Mesendoderm (in vitro differentiated cells): ENCODE measurements at regions not wholly inside any gene's neighbourhood (a gene's known extent, or its start where the extent isn't known, plus 50 kb on each side); places are given as distances from the start of the nearest gene placed in this dataset.

Experiments
- DNase-seq: peaks from one replicate; pipeline ENCODE4 v3.0.0; 2013
- H2AK5ac ChIP-seq: 2 replicates; pipeline ENCODE4 v1.6.1; 2013; ENCODE audit warnings: low read length, inconsistent platforms
- H2BK120ac ChIP-seq: 2 replicates; pipeline ENCODE4 v1.6.1; 2013; ENCODE audit warnings: low read depth, mild to moderate bottlenecking, low read length, moderate library complexity, mixed read lengths
- H2BK15ac ChIP-seq: replicated peaks from 2 replicates; pipeline ENCODE4 v1.6.1; 2013; ENCODE audit warnings: low read depth, mild to moderate bottlenecking, moderate library complexity
- H2BK5ac ChIP-seq: 2 replicates; pipeline ENCODE4 v1.6.1; 2013; ENCODE audit warnings: low read length, inconsistent platforms
- H3K18ac ChIP-seq: 2 replicates; pipeline ENCODE4 v1.6.1; 2013; ENCODE audit warnings: mild to moderate bottlenecking, low read length, mixed read lengths
- H3K23ac ChIP-seq: one replicate; pipeline ENCODE4 v1.6.1; 2013; ENCODE audit warnings: low read length
- H3K27ac ChIP-seq: 2 replicates; pipeline ENCODE4 v1.5.1; 2013; ENCODE audit warnings: low read depth, mild to moderate bottlenecking, inconsistent platforms, low read length, moderate library complexity
- H3K27me3 ChIP-seq: 2 replicates; pipeline ENCODE4 v1.6.1; 2013; ENCODE audit warnings: low read length, control low read depth, mild to moderate bottlenecking, inconsistent platforms; ENCODE audit not compliant: insufficient read depth, poor library complexity
- H3K36me3 ChIP-seq: 2 replicates; pipeline ENCODE4 v1.6.1; 2013; ENCODE audit warnings: low read length, inconsistent platforms; ENCODE audit not compliant: control insufficient read depth, insufficient read depth
- H3K4ac ChIP-seq: one replicate; pipeline ENCODE4 v1.6.1; 2013; ENCODE audit warnings: low read depth, mild to moderate bottlenecking, low read length, moderate library complexity
- H3K4me1 ChIP-seq: 2 replicates; pipeline ENCODE4 v1.6.1; 2013; ENCODE audit warnings: low read depth, low read length, inconsistent platforms; ENCODE audit not compliant: control insufficient read depth
- H3K4me2 ChIP-seq: 2 replicates; pipeline ENCODE4 v1.6.1; 2013; ENCODE audit warnings: low read length
- H3K4me3 ChIP-seq: 2 replicates; pipeline ENCODE4 v1.5.1; 2013; ENCODE audit warnings: mild to moderate bottlenecking, low read length
- H3K56ac ChIP-seq: one replicate; pipeline ENCODE4 v1.6.1; 2013; ENCODE audit warnings: low read length
- H3K79me1 ChIP-seq: 2 replicates; pipeline ENCODE4 v1.6.1; 2013; ENCODE audit warnings: low read length, inconsistent platforms
- H3K79me2 ChIP-seq: 2 replicates; pipeline ENCODE4 v1.6.1; 2013; ENCODE audit warnings: mild to moderate bottlenecking, low read length; ENCODE audit not compliant: control insufficient read depth, insufficient read depth
- H3K9ac ChIP-seq: 2 replicates; pipeline ENCODE4 v1.6.1; 2013; ENCODE audit warnings: low read length, inconsistent platforms
- H4K5ac ChIP-seq: one replicate; pipeline ENCODE4 v1.6.1; 2013; ENCODE audit warnings: low read length
- H4K8ac ChIP-seq: one replicate; pipeline ENCODE4 v1.6.1; 2013; ENCODE audit warnings: low read depth, mild to moderate bottlenecking, control low read depth, low read length, moderate library complexity
- WGBS: extraction: QIAGEN DNeasy Blood & Tissue Kit; methylation state at CpG from one replicate; pipeline ENCODE4 v1.1.7; 2013; ENCODE audit warnings: low lambda C conversion rate, missing lambda C conversion rate; ENCODE audit not compliant: insufficient coverage; ENCODE audit errors: extremely low coverage; 5-methylcytosine and 5-hydroxymethylcytosine counted together

- Histone ChIP-seq H4K5ac (no peak overlapping the region), H2BK5ac (no peak overlapping the region), H3K27me3 (no peaks in the 10 kb centered on the region), H3K79me2 (no peaks in the 10 kb centered on the region), H3K27ac (no peak overlapping the region), H3K18ac (no peak overlapping the region), H4K8ac (no peak overlapping the region), H3K4me3 (no peak overlapping the region), H3K23ac (no peak overlapping the region), H3K56ac (no peak overlapping the region), H2BK120ac (no peak overlapping the region), H2BK15ac (no peak overlapping the region), H3K9ac (no peak overlapping the region), H3K4ac (no peak overlapping the region), H3K4me2 (no peak overlapping the region), H2AK5ac (no peak overlapping the region), H3K4me1 (no peaks in the 10 kb centered on the region), H3K79me1 (no peaks in the 10 kb centered on the region), H3K36me3 (no peaks in the 10 kb centered on the region)
- no peak for DNase-seq
- WGBS, result no CpG with 5 or more reads among the region's 1 CpG
Observed at GRCh38 chr1:58000116-58000515, 546.4 kb downstream of the OMA1 start.

GRCh38 chr1:57996400-57996799 lies 550.1 kb downstream of the OMA1 start:
- H3K18ac ChIP-seq, result no peak overlapping the region
- no peak overlapping the region for H3K4me2 ChIP-seq
- no peak overlapping the region for H3K23ac ChIP-seq
- no peaks in the 10 kb centered on the region for H3K36me3 ChIP-seq
- no peak overlapping the region for H4K8ac ChIP-seq
- no peak overlapping the region for H3K4ac ChIP-seq
- H3K79me2 ChIP-seq, result no peaks in the 10 kb centered on the region
- H3K27me3 ChIP-seq, result no peaks in the 10 kb centered on the region
- H2BK5ac ChIP-seq, result no peak overlapping the region
- no peaks in the 10 kb centered on the region for H3K4me1 ChIP-seq
- H4K5ac ChIP-seq, result no peak overlapping the region
- no peaks in the 10 kb centered on the region for H3K79me1 ChIP-seq
- no peak overlapping the region for H3K56ac ChIP-seq
- no peak overlapping the region for H2BK120ac ChIP-seq
- no peak overlapping the region for H2BK15ac ChIP-seq
- H3K4me3 ChIP-seq, result no peak overlapping the region
- no peak overlapping the region for H2AK5ac ChIP-seq
- no peak for DNase-seq
- no CpG with 5 or more reads among the region's 2 CpGs for WGBS
- no peak overlapping the region for H3K27ac ChIP-seq
- H3K9ac ChIP-seq, result no peak overlapping the region

- Histone ChIP-seq H2BK15ac (no peak overlapping the region), H3K4me3 (no peak overlapping the region), H3K27ac (no peak overlapping the region), H3K23ac (no peak overlapping the region), H3K79me2 (no peaks in the 10 kb centered on the region), H3K4me1 (no peaks in the 10 kb centered on the region), H3K4me2 (no peak overlapping the region), H3K18ac (no peak overlapping the region), H4K8ac (no peak overlapping the region), H3K4ac (no peak overlapping the region), H2AK5ac (no peak overlapping the region), H3K56ac (no peak overlapping the region), H3K36me3 (no peaks in the 10 kb centered on the region), H3K79me1 (no peaks in the 10 kb centered on the region), H4K5ac (no peak overlapping the region), H2BK120ac (no peak overlapping the region), H3K9ac (no peak overlapping the region), H2BK5ac (no peak overlapping the region), H3K27me3 (no peaks in the 10 kb centered on the region)
- WGBS, result no CpG with 5 or more reads among the region's 7 CpGs
- DNase-seq, result no peak
Observed at GRCh38 chr1:57991289-57991688, 555.2 kb downstream of the OMA1 start.

- WGBS, result no CpG with 5 or more reads among the region's 1 CpG
- Histone ChIP-seq H2BK120ac (no peak overlapping the region), H4K5ac (no peak overlapping the region), H3K4me3 (no peak overlapping the region), H4K8ac (no peak overlapping the region), H3K23ac (no peak overlapping the region), H3K79me1 (no peaks in the 10 kb centered on the region), H3K27me3 (no peaks in the 10 kb centered on the region), H3K18ac (no peak overlapping the region), H3K79me2 (no peaks in the 10 kb centered on the region), H3K27ac (no peak overlapping the region), H3K4me2 (no peak overlapping the region), H3K9ac (no peak overlapping the region), H3K56ac (no peak overlapping the region), H2AK5ac (no peak overlapping the region), H3K4me1 (no peaks in the 10 kb centered on the region), H2BK5ac (no peak overlapping the region), H3K4ac (no peak overlapping the region), H3K36me3 (no peaks in the 10 kb centered on the region), H2BK15ac (no peak overlapping the region)
- DNase-seq, result no peak
Observed at GRCh38 chr1:57989877-57990276, 556.6 kb downstream of the OMA1 start.

- H3K56ac ChIP-seq, result no peak overlapping the region
- no peak for DNase-seq
- WGBS, result no CpG with 5 or more reads among the region's 4 CpGs
Observed at GRCh38 chr1:57987523-57987922, 559.0 kb downstream of the OMA1 start.

GRCh38 chr1:57986432-57986831 lies 560.1 kb downstream of the OMA1 start:
- Histone ChIP-seq H3K27ac (no peak overlapping the region), H2AK5ac (no peak overlapping the region), H3K23ac (no peak overlapping the region), H3K4ac (no peak overlapping the region), H2BK5ac (no peak overlapping the region), H2BK15ac (no peak overlapping the region), H3K27me3 (no peaks in the 10 kb centered on the region), H4K8ac (no peak overlapping the region), H4K5ac (no peak overlapping the region), H2BK120ac (no peak overlapping the region), H3K79me1 (no peaks in the 10 kb centered on the region), H3K56ac (no peak overlapping the region), H3K18ac (no peak overlapping the region), H3K4me3 (no peak overlapping the region), H3K4me1 (no peaks in the 10 kb centered on the region), H3K79me2 (no peaks in the 10 kb centered on the region), H3K4me2 (no peak overlapping the region), H3K9ac (no peak overlapping the region), H3K36me3 (no peaks in the 10 kb centered on the region)
- no peak for DNase-seq
- WGBS, result no CpG with 5 or more reads among the region's 5 CpGs

More at GRCh38 chr1:57987523-57987922, 559.0 kb downstream of the OMA1 start:
- Histone ChIP-seq H2AK5ac (no peak overlapping the region), H2BK15ac (no peak overlapping the region), H3K23ac (no peak overlapping the region), H4K8ac (no peak overlapping the region), H3K79me1 (no peaks in the 10 kb centered on the region), H3K4ac (no peak overlapping the region), H2BK5ac (no peak overlapping the region), H3K4me1 (no peaks in the 10 kb centered on the region), H3K4me2 (no peak overlapping the region), H3K18ac (no peak overlapping the region), H3K79me2 (no peaks in the 10 kb centered on the region), H3K27ac (no peak overlapping the region), H3K9ac (no peak overlapping the region), H2BK120ac (no peak overlapping the region), H3K27me3 (no peaks in the 10 kb centered on the region), H4K5ac (no peak overlapping the region), H3K4me3 (no peak overlapping the region), H3K36me3 (no peaks in the 10 kb centered on the region)
